Vagina (tissue), 2 donors: ENCODE measurements at regions not wholly inside any gene's neighbourhood (a gene's known extent, or its start where the extent isn't known, plus 50 kb on each side); places are given as distances from the start of the nearest gene placed in this dataset.

Source experiments
- POLR2A ChIP-seq, 2 donors: fragments of 450-650 bp; IDR thresholded peaks; one replicate each; pipeline ENCODE4 v1.6.1; 2017; ENCODE audit warnings: antibody characterized with exemption in 2 of 2, mild to moderate bottlenecking in 2 of 2, moderate library complexity in 2 of 2
- POLR2AphosphoS5 ChIP-seq, 2 donors: sonication (generic); formaldehyde crosslinking; IDR thresholded peaks; one replicate each; pipeline ENCODE4 v1.9.0; 2017; ENCODE audit warnings: antibody characterized with exemption in 2 of 2, mild to moderate bottlenecking in 2 of 2, low read depth in 1 of 2; ENCODE audit not compliant: insufficient read depth in 1 of 2
- TF ChIP-seq, protein P1 (sequence below), 3 experiments: fragments of 450-650 bp in 2 of 3; fragments of 200-600 bp in 1 of 3; sonication (generic) in 1 of 3; IDR thresholded peaks; one replicate each; pipeline ENCODE4 v1.5.1; 2017 to 2019; ENCODE audit warnings: antibody characterized with exemption in 3 of 3, mild to moderate bottlenecking in 2 of 3, moderate library complexity in 2 of 3

DNA sequence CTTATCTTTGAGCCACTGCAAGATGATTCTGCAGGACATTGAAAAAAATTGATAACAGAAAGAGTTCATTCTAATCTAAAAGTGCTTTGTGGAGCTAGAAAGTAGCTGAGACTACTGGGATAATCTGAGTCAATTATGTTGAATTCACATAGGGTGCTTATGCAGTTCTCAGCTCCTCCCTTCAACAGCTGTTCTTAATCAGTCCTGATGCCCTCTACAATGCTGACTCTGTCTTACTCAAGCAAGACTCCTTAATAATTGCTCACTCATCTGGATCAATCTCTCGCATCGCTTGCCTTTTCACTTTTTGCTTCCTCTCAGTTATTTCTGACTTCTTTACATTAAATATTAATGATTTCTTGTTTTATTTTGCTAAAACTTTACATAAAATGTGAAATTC lies 182.1 kb downstream of the PCDH17 start:
- TF ChIP-seq, protein P1, sequence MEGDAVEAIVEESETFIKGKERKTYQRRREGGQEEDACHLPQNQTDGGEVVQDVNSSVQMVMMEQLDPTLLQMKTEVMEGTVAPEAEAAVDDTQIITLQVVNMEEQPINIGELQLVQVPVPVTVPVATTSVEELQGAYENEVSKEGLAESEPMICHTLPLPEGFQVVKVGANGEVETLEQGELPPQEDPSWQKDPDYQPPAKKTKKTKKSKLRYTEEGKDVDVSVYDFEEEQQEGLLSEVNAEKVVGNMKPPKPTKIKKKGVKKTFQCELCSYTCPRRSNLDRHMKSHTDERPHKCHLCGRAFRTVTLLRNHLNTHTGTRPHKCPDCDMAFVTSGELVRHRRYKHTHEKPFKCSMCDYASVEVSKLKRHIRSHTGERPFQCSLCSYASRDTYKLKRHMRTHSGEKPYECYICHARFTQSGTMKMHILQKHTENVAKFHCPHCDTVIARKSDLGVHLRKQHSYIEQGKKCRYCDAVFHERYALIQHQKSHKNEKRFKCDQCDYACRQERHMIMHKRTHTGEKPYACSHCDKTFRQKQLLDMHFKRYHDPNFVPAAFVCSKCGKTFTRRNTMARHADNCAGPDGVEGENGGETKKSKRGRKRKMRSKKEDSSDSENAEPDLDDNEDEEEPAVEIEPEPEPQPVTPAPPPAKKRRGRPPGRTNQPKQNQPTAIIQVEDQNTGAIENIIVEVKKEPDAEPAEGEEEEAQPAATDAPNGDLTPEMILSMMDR (IDR thresholded peaks at IDR 0.05), result no peak
- no peak for TF ChIP-seq POLR2A (IDR thresholded peaks at IDR 0.05)
- no peak for TF ChIP-seq POLR2AphosphoS5 (IDR thresholded peaks at IDR 0.05; ENCODE audit: insufficient read depth in 1 of 2, low read depth in 1 of 2)
